SK-N-SH (cell line): ENCODE measurements at regions not wholly inside any gene's neighbourhood (a gene's known extent, or its start where the extent isn't known, plus 50 kb on each side); places are given as distances from the start of the nearest gene placed in this dataset.
"Not testable (repeated sequence)": the region's sequence is repeated elsewhere in the genome, so short reads cannot be mapped to it uniquely, and the experiment has no call there.

Experiments used
- CTCF ChIA-PET: fragments of 300-600, 350-600 bp; formaldehyde crosslinking; extraction: SDS; loops from one replicate; lab custom pipeline; 2021; lab: Yijun Ruan, JAX
- POLR2A ChIA-PET: fragments of 350-600 bp; sonication (Branson Sonifier 250); formaldehyde crosslinking; extraction: SDS; loops from one replicate; lab custom pipeline; 2020; ENCODE audit warnings: antibody characterized with exemption, inconsistent platforms; lab: Yijun Ruan, JAX
- DNase-seq: peaks from one replicate; pipeline ENCODE4 v3.0.0; 2012
- H2AFZ ChIP-seq: fragments of 200-600 bp; sonication (generic); 2 replicates; pipeline ENCODE4 v1.8.1; 2016; ENCODE audit warnings: antibody characterized with exemption, mild to moderate bottlenecking, low read depth
- H3F3A ChIP-seq: fragments of 200-600 bp; sonication (generic); replicated peaks from 2 replicates; pipeline ENCODE3; 2016; ENCODE audit warnings: antibody characterized with exemption, mild to moderate bottlenecking; ENCODE audit not compliant: insufficient read depth
- H3K27ac ChIP-seq, 2 experiments: fragments of 200-500 bp in 1 of 2; fragments of 200-600 bp in 1 of 2; sonication (Bioruptor generic) in 1 of 2; sonication (generic), shearing (Covaris generic) in 1 of 2; 2 replicates each; pipeline versions ENCODE4 v1.5.1 to v1.6.1; 2014 to 2016; ENCODE audit warnings: low read depth in 2 of 2, inconsistent platforms in 1 of 2, low read length in 1 of 2, mild to moderate bottlenecking in 1 of 2, mixed read lengths in 1 of 2
- H3K27me3 ChIP-seq: fragments of 200-600 bp; sonication (generic), shearing (Covaris generic); 2 replicates; pipeline ENCODE4 v1.6.1; 2016; ENCODE audit warnings: mixed run types; ENCODE audit not compliant: insufficient read depth
- H3K36me3 ChIP-seq, 2 experiments: fragments of 200-500 bp in 1 of 2; fragments of 200-600 bp in 1 of 2; sonication (Bioruptor generic) in 1 of 2; sonication (generic) in 1 of 2; replicated peaks in 1 of 2; 2 replicates each; pipeline versions ENCODE3 to v1.5.1; 2014 to 2016; ENCODE audit warnings: low read length in 1 of 2, mild to moderate bottlenecking in 1 of 2; ENCODE audit not compliant: insufficient read depth in 2 of 2, control insufficient read depth in 1 of 2
- H3K4me1 ChIP-seq, 2 experiments: fragments of 200-500 bp in 1 of 2; fragments of 200-600 bp in 1 of 2; sonication (Bioruptor generic) in 1 of 2; sonication (generic), shearing (Covaris generic) in 1 of 2; 2 replicates each; pipeline versions ENCODE4 v1.5.1 to v1.6.1; 2014 to 2016; ENCODE audit warnings: low read depth in 1 of 2, low read length in 1 of 2, mixed run types in 1 of 2; ENCODE audit not compliant: insufficient read depth in 2 of 2, control insufficient read depth in 1 of 2
- H3K4me2 ChIP-seq: fragments of 200-600 bp; sonication (generic), shearing (Covaris generic); 2 replicates; pipeline ENCODE4 v1.6.1; 2017; ENCODE audit warnings: mixed run types
- H3K4me3 ChIP-seq, 2 experiments: fragments of 200-500 bp in 1 of 2; fragments of 200-600 bp in 1 of 2; sonication (Bioruptor generic) in 1 of 2; sonication (generic), shearing (Covaris generic) in 1 of 2; 2 replicates each; pipeline versions ENCODE4 v1.5.1 to v1.8.1; 2014 to 2016; ENCODE audit warnings: low read depth in 2 of 2, inconsistent platforms in 1 of 2, low read length in 1 of 2, mild to moderate bottlenecking in 1 of 2, mixed read lengths in 1 of 2, moderate library complexity in 1 of 2
- H3K79me2 ChIP-seq: fragments of 200-600 bp; sonication (generic); 2 replicates; pipeline ENCODE4 v1.8.1; 2017; ENCODE audit warnings: mild to moderate bottlenecking; ENCODE audit not compliant: insufficient read depth
- H3K9ac ChIP-seq: fragments of 200-600 bp; sonication (generic); 2 replicates; pipeline ENCODE4 v1.6.1; 2017; ENCODE audit warnings: mixed run types
- H3K9me2 ChIP-seq: fragments of 200-600 bp; sonication (generic); 2 replicates; pipeline ENCODE4 v1.6.1; 2017; ENCODE audit warnings: mixed run types
- H3K9me3 ChIP-seq: fragments of 200-600 bp; sonication (generic); 2 replicates; pipeline ENCODE4 v1.6.1; 2017; ENCODE audit warnings: mixed run types, mild to moderate bottlenecking, moderate library complexity
- H4K20me1 ChIP-seq: fragments of 200-600 bp; sonication (generic); 2 replicates; pipeline ENCODE4 v1.6.1; 2017; ENCODE audit warnings: mild to moderate bottlenecking, mixed run types; ENCODE audit not compliant: insufficient read depth
- CHD2 ChIP-seq: fragments of 150-350 bp; IDR thresholded peaks from 2 replicates; pipeline ENCODE4 v1.6.1; 2018; ENCODE audit warnings: low read length; ENCODE audit not compliant: partially characterized antibody
- CTCF ChIP-seq: fragments of 200-600 bp; sonication (generic); IDR thresholded peaks from 2 replicates; pipeline ENCODE4 v1.6.1; 2017; ENCODE audit warnings: antibody characterized with exemption, mild to moderate bottlenecking, moderate library complexity
- ELF1 ChIP-seq: IDR thresholded peaks from 2 replicates; pipeline ENCODE4 v1.4.0; 2012
- FOSL2 ChIP-seq: IDR thresholded peaks from 2 replicates; pipeline ENCODE4 v1.4.0; 2012; ENCODE audit warnings: low read depth, mild to moderate bottlenecking, moderate library complexity, borderline replicate concordance
- FOXJ3 ChIP-seq: sonication (generic); formaldehyde crosslinking; IDR thresholded peaks from 2 replicates; pipeline ENCODE4 v1.5.1; 2020; ENCODE audit warnings: mild to moderate bottlenecking, missing genetic modification reagents
- FOXM1 ChIP-seq: IDR thresholded peaks from 2 replicates; pipeline ENCODE4 v1.4.0; 2012; ENCODE audit warnings: low read depth, mild to moderate bottlenecking
- IRF3 ChIP-seq: fragments of 150-350 bp; IDR thresholded peaks from 2 replicates; pipeline ENCODE4 v1.6.1; 2016; ENCODE audit warnings: mild to moderate bottlenecking, low read depth, low read length
- MEF2A ChIP-seq: IDR thresholded peaks from 2 replicates; pipeline ENCODE4 v1.4.0; 2012; ENCODE audit warnings: low read depth, borderline replicate concordance
- MXI1 ChIP-seq: IDR thresholded peaks from 2 replicates; pipeline ENCODE4 v1.6.1; 2012; ENCODE audit warnings: mild to moderate bottlenecking, low read depth, low read length, improper control_type of control experiment
- PBX3 ChIP-seq: IDR thresholded peaks from 2 replicates; pipeline ENCODE4; 2012
- RAD21 ChIP-seq: IDR thresholded peaks from 2 replicates; pipeline ENCODE4 v1.6.1; 2012; ENCODE audit warnings: mild to moderate bottlenecking, low read length
- RCOR1 ChIP-seq: fragments of 150-350 bp; IDR thresholded peaks from 2 replicates; pipeline ENCODE4 v1.6.1; 2017; ENCODE audit warnings: antibody characterized with exemption, low read length
- REST ChIP-seq: IDR thresholded peaks from 2 replicates; pipeline ENCODE4 v1.6.1; 2012; ENCODE audit warnings: mild to moderate bottlenecking, low read depth, low read length, moderate library complexity
- RFX5 ChIP-seq: IDR thresholded peaks from 2 replicates; pipeline ENCODE4 v1.6.1; 2012; ENCODE audit warnings: mild to moderate bottlenecking, improper control_type of control experiment, low read length
- RXRA ChIP-seq: IDR thresholded peaks from 2 replicates; pipeline ENCODE4 v1.4.0; 2012; ENCODE audit warnings: low read depth, mild to moderate bottlenecking, borderline replicate concordance
- SIN3A ChIP-seq: IDR thresholded peaks from 2 replicates; pipeline ENCODE4 v1.6.1; 2012; ENCODE audit warnings: low read depth, mild to moderate bottlenecking, low read length, moderate library complexity, borderline replicate concordance
- SMC3 ChIP-seq: IDR thresholded peaks from 2 replicates; pipeline ENCODE4 v1.6.1; 2012; ENCODE audit warnings: low read depth, low read length, improper control_type of control experiment
- USF2 ChIP-seq: fragments of 150-350 bp; IDR thresholded peaks from 2 replicates; pipeline ENCODE4 v1.6.1; 2017; ENCODE audit warnings: antibody characterized with exemption, low read length, low read depth, borderline replicate concordance
- WGBS: methylation state at CpG from one replicate; pipeline ENCODE4 v1.1.6; 2017; ENCODE audit warnings: low lambda C conversion rate; 5-methylcytosine and 5-hydroxymethylcytosine counted together

GRCh38 chr18:27285973-27286562, 101.0 kb upstream of the CHST9 start:
- POLR2A ChIA-PET, H3K9me2 ChIP-seq, H3K36me3 ChIP-seq, H3K27me3 ChIP-seq, CTCF ChIA-PET, H3F3A ChIP-seq, H3K9ac ChIP-seq, H3K79me2 ChIP-seq, H3K9me3 ChIP-seq, H4K20me1 ChIP-seq, H3K4me1 ChIP-seq, H2AFZ ChIP-seq, H3K4me3 ChIP-seq, DNase-seq, H3K4me2 ChIP-seq, H3K27ac ChIP-seq: not testable (repeated sequence)
- 18% methylated on average over 2 of the region's 2 CpGs for WGBS

- TF ChIP-seq IRF3 = no peak
- TF ChIP-seq RXRA = no peak
- no peak for TF ChIP-seq FOXM1
- TF ChIP-seq RFX5 = no peak
- TF ChIP-seq FOSL2 = no peak
- TF ChIP-seq MEF2A = no peak
- TF ChIP-seq RCOR1 = no peak
- TF ChIP-seq ELF1 = no peak
- no peak for TF ChIP-seq CHD2
- TF ChIP-seq SIN3A = no peak
- no peak for TF ChIP-seq REST
- TF ChIP-seq PBX3 = no peak
- TF ChIP-seq MXI1 = no peak
- no peak for TF ChIP-seq CTCF
- TF ChIP-seq FOXJ3 (CRISPR knock-in tag) = no peak
- no peak for TF ChIP-seq SMC3
- TF ChIP-seq RAD21 = no peak
- no peak for TF ChIP-seq USF2
- no peak overlapping the region for H3K4me2 ChIP-seq
- no peaks in the 10 kb centered on the region for H3K36me3 ChIP-seq
- H3K79me2 ChIP-seq = no peaks in the 10 kb centered on the region
- no peak for DNase-seq
- POLR2A ChIA-PET = no interaction called here
- H3K27ac ChIP-seq = no peak overlapping the region
- no peak overlapping the region for H3K9ac ChIP-seq
- no peaks in the 10 kb centered on the region for H3K4me1 ChIP-seq
- H3K4me3 ChIP-seq = no peak overlapping the region
- no peak overlapping the region for H2AFZ ChIP-seq
- no peaks in the 10 kb centered on the region for H3F3A ChIP-seq
- CTCF ChIA-PET = interaction anchor here (1.5 kb wide), 1 partner anchor 14 kb away, joined by 3 read pairs; no protein-coding TSS in a partner anchor
- no peaks in the 10 kb centered on the region for H4K20me1 ChIP-seq
- H3K9me2 ChIP-seq = no peaks in the 10 kb centered on the region
- no peaks in the 10 kb centered on the region for H3K27me3 ChIP-seq
- no peaks in the 10 kb centered on the region for H3K9me3 ChIP-seq
- 24% methylated on average over 3 of the region's 3 CpGs for WGBS
Observed at GRCh38 chr18:27278131-27278530, 93.0 kb upstream of the CHST9 start.
